ENCODE measurements at regions not wholly inside any gene's neighbourhood (a gene's known extent, or its start where the extent isn't known, plus 50 kb on each side); places are given as distances from the start of the nearest gene placed in this dataset.

GRCh38 chr2:121136323-121136722 is 148.7 kb downstream of the TFCP2L1 start:
- WGBS (ENCODE audit: low lambda C conversion rate, missing lambda C conversion rate) = 86% methylated on average over 3 of the region's 3 CpGs
- Histone ChIP-seq H3K36me3 (replicated peaks; ENCODE audit: insufficient read depth, low read depth) (no peaks in the 10 kb centered on the region), H4K20me1 (ENCODE audit: insufficient read depth, poor library complexity, severe bottlenecking) (no peaks in the 10 kb centered on the region), H3K9me2 (replicated peaks; ENCODE audit: insufficient read depth) (no peaks in the 10 kb centered on the region), H3K79me2 (no peaks in the 10 kb centered on the region), H3K4me2 (no peak overlapping the region), H2AFZ (no peak overlapping the region), H3K4me1 (ENCODE audit: insufficient read depth) (no peaks in the 10 kb centered on the region), H3K9me3 (ENCODE audit: low read depth) (no peaks in the 10 kb centered on the region), H3K27ac (no peak overlapping the region), H3K4me3 (no peak overlapping the region), H3K27me3 (no peaks in the 10 kb centered on the region)
- TF ChIP-seq EZH2 (IDR thresholded peaks at IDR 0.05; ENCODE audit: borderline replicate concordance) (no peak), EZH2phosphoT487 (IDR thresholded peaks at IDR 0.05; ENCODE audit: low read depth, severe bottlenecking, unreplicated experiment) (no peak), CTCF (IDR thresholded peaks at IDR 0.05; ENCODE audit: poor library complexity) (no peak)
- DNase-seq (ENCODE audit: low spot score) = no peak

- H3K4me3 ChIP-seq = no peak overlapping the region
- H4K20me1 ChIP-seq (ENCODE audit: insufficient read depth, poor library complexity, severe bottlenecking) = no peaks in the 10 kb centered on the region
- H3K27ac ChIP-seq = no peak overlapping the region
- no peaks in the 10 kb centered on the region for H3K9me2 ChIP-seq (replicated peaks; ENCODE audit: insufficient read depth)
- DNase-seq (ENCODE audit: low spot score) = no peak
- H2AFZ ChIP-seq = no peak overlapping the region
- TF ChIP-seq CTCF (IDR thresholded peaks at IDR 0.05; ENCODE audit: poor library complexity) (no peak), EZH2 (IDR thresholded peaks at IDR 0.05; ENCODE audit: borderline replicate concordance) (no peak), EZH2phosphoT487 (IDR thresholded peaks at IDR 0.05; ENCODE audit: low read depth, severe bottlenecking, unreplicated experiment) (no peak)
- H3K9me3 ChIP-seq (ENCODE audit: low read depth) = no peaks in the 10 kb centered on the region
- no peaks in the 10 kb centered on the region for H3K79me2 ChIP-seq
- H3K36me3 ChIP-seq (replicated peaks; ENCODE audit: insufficient read depth, low read depth) = no peaks in the 10 kb centered on the region
- 83% methylated on average over 7 of the region's 7 CpGs for WGBS (ENCODE audit: low lambda C conversion rate, missing lambda C conversion rate)
- H3K4me1 ChIP-seq (ENCODE audit: insufficient read depth) = no peaks in the 10 kb centered on the region
- no peak overlapping the region for H3K4me2 ChIP-seq
- H3K27me3 ChIP-seq = no peaks in the 10 kb centered on the region
These were observed 147.4 kb downstream of the TFCP2L1 start for GRCh38 chr2:121137571-121137970.

- WGBS (ENCODE audit: low lambda C conversion rate, missing lambda C conversion rate) = 97% methylated on average over 3 of the region's 3 CpGs
- no peak overlapping the region for H3K4me3 ChIP-seq
- H3K9me2 ChIP-seq (replicated peaks; ENCODE audit: insufficient read depth) = no peaks in the 10 kb centered on the region
- H3K27me3 ChIP-seq = no peaks in the 10 kb centered on the region
- DNase-seq (ENCODE audit: low spot score) = no peak
- no peak overlapping the region for H2AFZ ChIP-seq
- no peak overlapping the region for H3K4me2 ChIP-seq
- no peak overlapping the region for H3K27ac ChIP-seq
- H3K9me3 ChIP-seq (ENCODE audit: low read depth) = no peaks in the 10 kb centered on the region
- H3K4me1 ChIP-seq (ENCODE audit: insufficient read depth) = no peaks in the 10 kb centered on the region
- no peaks in the 10 kb centered on the region for H4K20me1 ChIP-seq (ENCODE audit: insufficient read depth, poor library complexity, severe bottlenecking)
- H3K79me2 ChIP-seq = no peaks in the 10 kb centered on the region
- TF ChIP-seq EZH2phosphoT487 (IDR thresholded peaks at IDR 0.05; ENCODE audit: low read depth, severe bottlenecking, unreplicated experiment) (no peak), EZH2 (IDR thresholded peaks at IDR 0.05; ENCODE audit: borderline replicate concordance) (no peak), CTCF (IDR thresholded peaks at IDR 0.05; ENCODE audit: poor library complexity) (no peak)
- H3K36me3 ChIP-seq (replicated peaks; ENCODE audit: insufficient read depth, low read depth) = no peaks in the 10 kb centered on the region
These were observed 144.3 kb downstream of the TFCP2L1 start for GRCh38 chr2:121140734-121141133.

GRCh38 chr2:121142452-121142851 is 142.6 kb downstream of the TFCP2L1 start:
- Histone ChIP-seq H3K27ac (no peak overlapping the region), H4K20me1 (ENCODE audit: insufficient read depth, poor library complexity, severe bottlenecking) (no peaks in the 10 kb centered on the region), H3K4me2 (no peak overlapping the region), H3K36me3 (replicated peaks; ENCODE audit: insufficient read depth, low read depth) (no peaks in the 10 kb centered on the region), H3K79me2 (no peaks in the 10 kb centered on the region), H3K27me3 (no peaks in the 10 kb centered on the region), H3K9me2 (replicated peaks; ENCODE audit: insufficient read depth) (no peaks in the 10 kb centered on the region), H2AFZ (no peak overlapping the region), H3K4me3 (no peak overlapping the region), H3K9me3 (ENCODE audit: low read depth) (no peaks in the 10 kb centered on the region), H3K4me1 (ENCODE audit: insufficient read depth) (no peaks in the 10 kb centered on the region)
- no peak for DNase-seq (ENCODE audit: low spot score)
- WGBS (ENCODE audit: low lambda C conversion rate, missing lambda C conversion rate) = 73% methylated on average over 2 of the region's 2 CpGs
- TF ChIP-seq EZH2phosphoT487 (IDR thresholded peaks at IDR 0.05; ENCODE audit: low read depth, severe bottlenecking, unreplicated experiment) (no peak), EZH2 (IDR thresholded peaks at IDR 0.05; ENCODE audit: borderline replicate concordance) (no peak), CTCF (IDR thresholded peaks at IDR 0.05; ENCODE audit: poor library complexity) (no peak)
